ENCODE measurements at regions not wholly inside any gene's neighbourhood (a gene's known extent, or its start where the extent isn't known, plus 50 kb on each side); places are given as distances from the start of the nearest gene placed in this dataset.

- TF ChIP-seq REST (IDR thresholded peaks at IDR 0.05; ENCODE audit: insufficient read depth in 1 of 2, low read depth in 2 of 2, low read length in 1 of 2) = no peak
- no peak for TF ChIP-seq SIN3A (IDR thresholded peaks at IDR 0.05; ENCODE audit: borderline replicate concordance, insufficient read depth, low read depth, low read length)
- no peak for TF ChIP-seq POLR2AphosphoS5 (IDR thresholded peaks at IDR 0.05; ENCODE audit: low read depth, low read length)
- no peak for TF ChIP-seq TCF7L2 (IDR thresholded peaks at IDR 0.05; ENCODE audit: low read depth, low read length)
- TF ChIP-seq, protein P1, sequence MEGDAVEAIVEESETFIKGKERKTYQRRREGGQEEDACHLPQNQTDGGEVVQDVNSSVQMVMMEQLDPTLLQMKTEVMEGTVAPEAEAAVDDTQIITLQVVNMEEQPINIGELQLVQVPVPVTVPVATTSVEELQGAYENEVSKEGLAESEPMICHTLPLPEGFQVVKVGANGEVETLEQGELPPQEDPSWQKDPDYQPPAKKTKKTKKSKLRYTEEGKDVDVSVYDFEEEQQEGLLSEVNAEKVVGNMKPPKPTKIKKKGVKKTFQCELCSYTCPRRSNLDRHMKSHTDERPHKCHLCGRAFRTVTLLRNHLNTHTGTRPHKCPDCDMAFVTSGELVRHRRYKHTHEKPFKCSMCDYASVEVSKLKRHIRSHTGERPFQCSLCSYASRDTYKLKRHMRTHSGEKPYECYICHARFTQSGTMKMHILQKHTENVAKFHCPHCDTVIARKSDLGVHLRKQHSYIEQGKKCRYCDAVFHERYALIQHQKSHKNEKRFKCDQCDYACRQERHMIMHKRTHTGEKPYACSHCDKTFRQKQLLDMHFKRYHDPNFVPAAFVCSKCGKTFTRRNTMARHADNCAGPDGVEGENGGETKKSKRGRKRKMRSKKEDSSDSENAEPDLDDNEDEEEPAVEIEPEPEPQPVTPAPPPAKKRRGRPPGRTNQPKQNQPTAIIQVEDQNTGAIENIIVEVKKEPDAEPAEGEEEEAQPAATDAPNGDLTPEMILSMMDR (IDR thresholded peaks at IDR 0.05) = no peak
- DNase-seq (ENCODE audit: low read depth, low spot score) (no peak), ATAC-seq (no peak)
- Histone ChIP-seq H3K36me3 (ENCODE audit: control insufficient read depth, insufficient read depth, low read length) (no peaks in the 10 kb centered on the region), H3K27ac (ENCODE audit: low read length) (no peak overlapping the region), H3K9me3 (ENCODE audit: control insufficient read depth, insufficient read depth, low read depth, low read length) (peaks cover 6% of the 10 kb centered on the region; the same call in 1 of the 2 replicates), H3K4me3 (ENCODE audit: low read depth in 2 of 2, low read length in 2 of 2) (no peak overlapping the region), H3K4me1 (ENCODE audit: control insufficient read depth, insufficient read depth, low read length) (no peaks in the 10 kb centered on the region), H3K27me3 (ENCODE audit: control insufficient read depth, insufficient read depth, low read length) (no peaks in the 10 kb centered on the region)
- no TSS peak for BruUV-seq (replicated peaks)
- in situ Hi-C loops (cut with HindIII; ENCODE audit: low pct_unique_long_range_greater_than_20kb, low sequenced_read_pairs) = no loop called here
- ChIA-PET CTCF (no interaction called here), POLR2A (interaction anchor here (0.6 kb wide), 1 partner anchor 1144 kb away, joined by 4 read pairs; no protein-coding TSS in a partner anchor)
- intact Hi-C loops (cut with micrococcal nuclease; ENCODE audit: unreplicated experiment) = no loop called here
These were observed 891.9 kb downstream of the SQOR start for GRCh38 chr15:46526726-46527110.

DNA sequence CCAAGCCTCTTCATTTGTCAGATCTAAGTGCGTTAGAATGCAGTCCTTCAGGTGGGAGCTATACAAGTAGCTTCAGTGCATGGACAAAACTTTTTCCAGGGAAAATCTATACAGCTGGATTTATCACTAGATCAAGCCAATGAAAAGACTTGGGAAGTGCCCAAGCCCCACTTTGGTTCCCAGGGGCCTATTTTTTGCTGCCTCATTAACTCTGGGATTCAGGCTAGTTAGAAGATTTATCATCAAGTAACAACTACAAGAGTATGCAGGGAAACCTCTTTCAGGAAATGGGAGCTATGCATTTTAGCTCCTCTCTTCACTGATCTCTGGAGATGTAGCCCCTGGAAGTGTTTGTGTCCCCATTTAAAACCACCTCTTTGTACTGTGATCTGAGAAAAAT lies 908.8 kb downstream of the SQOR start:
- H3K9me3 ChIP-seq (ENCODE audit: control insufficient read depth, insufficient read depth, low read depth, low read length) = peaks cover 3% of the 10 kb centered on the region; the same call in 1 of the 2 replicates
- intact Hi-C loops (cut with micrococcal nuclease; ENCODE audit: unreplicated experiment) = no loop called here
- no peak overlapping the region for H3K4me3 ChIP-seq (ENCODE audit: low read depth in 2 of 2, low read length in 2 of 2)
- H3K27me3 ChIP-seq (ENCODE audit: control insufficient read depth, insufficient read depth, low read length) = no peaks in the 10 kb centered on the region
- ChIA-PET CTCF (no interaction called here), POLR2A (no interaction called here)
- DNase-seq (ENCODE audit: low read depth, low spot score) (no peak), ATAC-seq (no peak)
- no peaks in the 10 kb centered on the region for H3K36me3 ChIP-seq (ENCODE audit: control insufficient read depth, insufficient read depth, low read length)
- BruUV-seq (replicated peaks) = no TSS peak
- H3K4me1 ChIP-seq (ENCODE audit: control insufficient read depth, insufficient read depth, low read length) = no peaks in the 10 kb centered on the region
- H3K27ac ChIP-seq (ENCODE audit: low read length) = no peak overlapping the region
- TF ChIP-seq REST (IDR thresholded peaks at IDR 0.05; ENCODE audit: insufficient read depth in 1 of 2, low read depth in 2 of 2, low read length in 1 of 2) (no peak), SIN3A (IDR thresholded peaks at IDR 0.05; ENCODE audit: borderline replicate concordance, insufficient read depth, low read depth, low read length) (no peak), TCF7L2 (IDR thresholded peaks at IDR 0.05; ENCODE audit: low read depth, low read length) (no peak), POLR2AphosphoS5 (IDR thresholded peaks at IDR 0.05; ENCODE audit: low read depth, low read length) (no peak)
- TF ChIP-seq, protein P1 (IDR thresholded peaks at IDR 0.05) = no peak
- in situ Hi-C loops (cut with HindIII; ENCODE audit: low pct_unique_long_range_greater_than_20kb, low sequenced_read_pairs) = no loop called here
